ENCODE measurements at regions not wholly inside any gene's neighbourhood (a gene's known extent, or its start where the extent isn't known, plus 50 kb on each side); places are given as distances from the start of the nearest gene placed in this dataset.

DNA sequence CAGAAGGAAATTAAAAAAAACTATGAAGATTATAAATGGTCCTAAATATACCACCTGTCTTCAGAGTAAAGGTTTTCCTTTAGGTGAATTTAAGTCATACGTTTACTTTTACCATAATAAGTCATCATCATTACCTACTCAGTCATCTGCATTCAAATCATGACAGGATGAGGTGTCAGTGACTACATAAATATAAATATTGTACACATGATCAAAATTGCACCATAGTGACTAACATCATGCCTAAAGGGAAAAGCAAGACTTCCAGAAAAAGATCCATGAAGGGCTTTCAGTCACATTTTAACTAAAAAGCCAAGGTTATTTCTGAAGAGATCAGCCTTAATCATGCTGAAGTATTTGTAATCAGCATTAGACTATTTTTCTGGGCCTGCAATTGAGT is 759.9 kb upstream of the FLRT2 start:
- TF ChIP-seq, protein P1, sequence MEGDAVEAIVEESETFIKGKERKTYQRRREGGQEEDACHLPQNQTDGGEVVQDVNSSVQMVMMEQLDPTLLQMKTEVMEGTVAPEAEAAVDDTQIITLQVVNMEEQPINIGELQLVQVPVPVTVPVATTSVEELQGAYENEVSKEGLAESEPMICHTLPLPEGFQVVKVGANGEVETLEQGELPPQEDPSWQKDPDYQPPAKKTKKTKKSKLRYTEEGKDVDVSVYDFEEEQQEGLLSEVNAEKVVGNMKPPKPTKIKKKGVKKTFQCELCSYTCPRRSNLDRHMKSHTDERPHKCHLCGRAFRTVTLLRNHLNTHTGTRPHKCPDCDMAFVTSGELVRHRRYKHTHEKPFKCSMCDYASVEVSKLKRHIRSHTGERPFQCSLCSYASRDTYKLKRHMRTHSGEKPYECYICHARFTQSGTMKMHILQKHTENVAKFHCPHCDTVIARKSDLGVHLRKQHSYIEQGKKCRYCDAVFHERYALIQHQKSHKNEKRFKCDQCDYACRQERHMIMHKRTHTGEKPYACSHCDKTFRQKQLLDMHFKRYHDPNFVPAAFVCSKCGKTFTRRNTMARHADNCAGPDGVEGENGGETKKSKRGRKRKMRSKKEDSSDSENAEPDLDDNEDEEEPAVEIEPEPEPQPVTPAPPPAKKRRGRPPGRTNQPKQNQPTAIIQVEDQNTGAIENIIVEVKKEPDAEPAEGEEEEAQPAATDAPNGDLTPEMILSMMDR (conservative IDR thresholded peaks at IDR 0.05; ENCODE audit: low read depth in 2 of 2) = no peak
- TF ChIP-seq EZH2 (IDR thresholded peaks at IDR 0.05; ENCODE audit: low read depth, unreplicated experiment) = no peak
- no peak for TF ChIP-seq STAT1 (IDR thresholded peaks at IDR 0.05; ENCODE audit: unreplicated experiment)
- TF ChIP-seq EZH2phosphoT487 (IDR thresholded peaks at IDR 0.05; ENCODE audit: unreplicated experiment) = no peak
- no peak for TF ChIP-seq CREB1 (CRISPR knock-in tag; IDR thresholded peaks at IDR 0.05; ENCODE audit: low read depth)
- no peak for TF ChIP-seq POLR2AphosphoS5 (IDR thresholded peaks at IDR 0.05; ENCODE audit: low read depth)
- TF ChIP-seq, protein P2, sequence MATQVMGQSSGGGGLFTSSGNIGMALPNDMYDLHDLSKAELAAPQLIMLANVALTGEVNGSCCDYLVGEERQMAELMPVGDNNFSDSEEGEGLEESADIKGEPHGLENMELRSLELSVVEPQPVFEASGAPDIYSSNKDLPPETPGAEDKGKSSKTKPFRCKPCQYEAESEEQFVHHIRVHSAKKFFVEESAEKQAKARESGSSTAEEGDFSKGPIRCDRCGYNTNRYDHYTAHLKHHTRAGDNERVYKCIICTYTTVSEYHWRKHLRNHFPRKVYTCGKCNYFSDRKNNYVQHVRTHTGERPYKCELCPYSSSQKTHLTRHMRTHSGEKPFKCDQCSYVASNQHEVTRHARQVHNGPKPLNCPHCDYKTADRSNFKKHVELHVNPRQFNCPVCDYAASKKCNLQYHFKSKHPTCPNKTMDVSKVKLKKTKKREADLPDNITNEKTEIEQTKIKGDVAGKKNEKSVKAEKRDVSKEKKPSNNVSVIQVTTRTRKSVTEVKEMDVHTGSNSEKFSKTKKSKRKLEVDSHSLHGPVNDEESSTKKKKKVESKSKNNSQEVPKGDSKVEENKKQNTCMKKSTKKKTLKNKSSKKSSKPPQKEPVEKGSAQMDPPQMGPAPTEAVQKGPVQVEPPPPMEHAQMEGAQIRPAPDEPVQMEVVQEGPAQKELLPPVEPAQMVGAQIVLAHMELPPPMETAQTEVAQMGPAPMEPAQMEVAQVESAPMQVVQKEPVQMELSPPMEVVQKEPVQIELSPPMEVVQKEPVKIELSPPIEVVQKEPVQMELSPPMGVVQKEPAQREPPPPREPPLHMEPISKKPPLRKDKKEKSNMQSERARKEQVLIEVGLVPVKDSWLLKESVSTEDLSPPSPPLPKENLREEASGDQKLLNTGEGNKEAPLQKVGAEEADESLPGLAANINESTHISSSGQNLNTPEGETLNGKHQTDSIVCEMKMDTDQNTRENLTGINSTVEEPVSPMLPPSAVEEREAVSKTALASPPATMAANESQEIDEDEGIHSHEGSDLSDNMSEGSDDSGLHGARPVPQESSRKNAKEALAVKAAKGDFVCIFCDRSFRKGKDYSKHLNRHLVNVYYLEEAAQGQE (IDR thresholded peaks at IDR 0.05; ENCODE audit: unreplicated experiment) = no peak
- no peak for TF ChIP-seq ZNF114 (CRISPR knock-in tag; IDR thresholded peaks at IDR 0.05)
- no peak for TF ChIP-seq JUNB (IDR thresholded peaks at IDR 0.05; ENCODE audit: unreplicated experiment)
- TF ChIP-seq, protein P3, sequence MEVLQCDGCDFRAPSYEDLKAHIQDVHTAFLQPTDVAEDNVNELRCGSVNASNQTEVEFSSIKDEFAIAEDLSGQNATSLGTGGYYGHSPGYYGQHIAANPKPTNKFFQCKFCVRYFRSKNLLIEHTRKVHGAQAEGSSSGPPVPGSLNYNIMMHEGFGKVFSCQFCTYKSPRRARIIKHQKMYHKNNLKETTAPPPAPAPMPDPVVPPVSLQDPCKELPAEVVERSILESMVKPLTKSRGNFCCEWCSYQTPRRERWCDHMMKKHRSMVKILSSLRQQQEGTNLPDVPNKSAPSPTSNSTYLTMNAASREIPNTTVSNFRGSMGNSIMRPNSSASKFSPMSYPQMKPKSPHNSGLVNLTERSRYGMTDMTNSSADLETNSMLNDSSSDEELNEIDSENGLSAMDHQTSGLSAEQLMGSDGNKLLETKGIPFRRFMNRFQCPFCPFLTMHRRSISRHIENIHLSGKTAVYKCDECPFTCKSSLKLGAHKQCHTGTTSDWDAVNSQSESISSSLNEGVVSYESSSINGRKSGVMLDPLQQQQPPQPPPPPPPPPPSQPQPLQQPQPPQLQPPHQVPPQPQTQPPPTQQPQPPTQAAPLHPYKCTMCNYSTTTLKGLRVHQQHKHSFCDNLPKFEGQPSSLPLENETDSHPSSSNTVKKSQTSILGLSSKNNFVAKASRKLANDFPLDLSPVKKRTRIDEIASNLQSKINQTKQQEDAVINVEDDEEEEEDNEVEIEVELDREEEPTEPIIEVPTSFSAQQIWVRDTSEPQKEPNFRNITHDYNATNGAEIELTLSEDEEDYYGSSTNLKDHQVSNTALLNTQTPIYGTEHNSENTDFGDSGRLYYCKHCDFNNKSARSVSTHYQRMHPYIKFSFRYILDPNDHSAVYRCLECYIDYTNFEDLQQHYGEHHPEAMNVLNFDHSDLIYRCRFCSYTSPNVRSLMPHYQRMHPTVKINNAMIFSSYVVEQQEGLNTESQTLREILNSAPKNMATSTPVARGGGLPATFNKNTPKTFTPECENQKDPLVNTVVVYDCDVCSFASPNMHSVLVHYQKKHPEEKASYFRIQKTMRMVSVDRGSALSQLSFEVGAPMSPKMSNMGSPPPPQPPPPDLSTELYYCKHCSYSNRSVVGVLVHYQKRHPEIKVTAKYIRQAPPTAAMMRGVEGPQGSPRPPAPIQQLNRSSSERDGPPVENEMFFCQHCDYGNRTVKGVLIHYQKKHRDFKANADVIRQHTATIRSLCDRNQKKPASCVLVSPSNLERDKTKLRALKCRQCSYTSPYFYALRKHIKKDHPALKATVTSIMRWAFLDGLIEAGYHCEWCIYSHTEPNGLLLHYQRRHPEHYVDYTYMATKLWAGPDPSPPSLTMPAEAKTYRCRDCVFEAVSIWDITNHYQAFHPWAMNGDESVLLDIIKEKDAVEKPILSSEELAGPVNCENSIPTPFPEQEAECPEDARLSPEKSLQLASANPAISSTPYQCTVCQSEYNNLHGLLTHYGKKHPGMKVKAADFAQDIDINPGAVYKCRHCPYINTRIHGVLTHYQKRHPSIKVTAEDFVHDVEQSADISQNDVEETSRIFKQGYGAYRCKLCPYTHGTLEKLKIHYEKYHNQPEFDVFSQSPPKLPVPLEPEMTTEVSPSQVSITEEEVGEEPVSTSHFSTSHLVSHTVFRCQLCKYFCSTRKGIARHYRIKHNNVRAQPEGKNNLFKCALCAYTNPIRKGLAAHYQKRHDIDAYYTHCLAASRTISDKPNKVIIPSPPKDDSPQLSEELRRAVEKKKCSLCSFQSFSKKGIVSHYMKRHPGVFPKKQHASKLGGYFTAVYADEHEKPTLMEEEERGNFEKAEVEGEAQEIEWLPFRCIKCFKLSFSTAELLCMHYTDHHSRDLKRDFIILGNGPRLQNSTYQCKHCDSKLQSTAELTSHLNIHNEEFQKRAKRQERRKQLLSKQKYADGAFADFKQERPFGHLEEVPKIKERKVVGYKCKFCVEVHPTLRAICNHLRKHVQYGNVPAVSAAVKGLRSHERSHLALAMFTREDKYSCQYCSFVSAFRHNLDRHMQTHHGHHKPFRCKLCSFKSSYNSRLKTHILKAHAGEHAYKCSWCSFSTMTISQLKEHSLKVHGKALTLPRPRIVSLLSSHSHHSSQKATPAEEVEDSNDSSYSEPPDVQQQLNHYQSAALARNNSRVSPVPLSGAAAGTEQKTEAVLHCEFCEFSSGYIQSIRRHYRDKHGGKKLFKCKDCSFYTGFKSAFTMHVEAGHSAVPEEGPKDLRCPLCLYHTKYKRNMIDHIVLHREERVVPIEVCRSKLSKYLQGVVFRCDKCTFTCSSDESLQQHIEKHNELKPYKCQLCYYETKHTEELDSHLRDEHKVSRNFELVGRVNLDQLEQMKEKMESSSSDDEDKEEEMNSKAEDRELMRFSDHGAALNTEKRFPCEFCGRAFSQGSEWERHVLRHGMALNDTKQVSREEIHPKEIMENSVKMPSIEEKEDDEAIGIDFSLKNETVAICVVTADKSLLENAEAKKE (CRISPR knock-in tag; IDR thresholded peaks at IDR 0.05) = no peak
- TF ChIP-seq, protein P4, sequence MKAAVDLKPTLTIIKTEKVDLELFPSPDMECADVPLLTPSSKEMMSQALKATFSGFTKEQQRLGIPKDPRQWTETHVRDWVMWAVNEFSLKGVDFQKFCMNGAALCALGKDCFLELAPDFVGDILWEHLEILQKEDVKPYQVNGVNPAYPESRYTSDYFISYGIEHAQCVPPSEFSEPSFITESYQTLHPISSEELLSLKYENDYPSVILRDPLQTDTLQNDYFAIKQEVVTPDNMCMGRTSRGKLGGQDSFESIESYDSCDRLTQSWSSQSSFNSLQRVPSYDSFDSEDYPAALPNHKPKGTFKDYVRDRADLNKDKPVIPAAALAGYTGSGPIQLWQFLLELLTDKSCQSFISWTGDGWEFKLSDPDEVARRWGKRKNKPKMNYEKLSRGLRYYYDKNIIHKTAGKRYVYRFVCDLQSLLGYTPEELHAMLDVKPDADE (IDR thresholded peaks at IDR 0.05) = no peak
- no peak for TF ChIP-seq NANOG (IDR thresholded peaks at IDR 0.05; ENCODE audit: borderline replicate concordance)
- TF ChIP-seq ZNF331 (CRISPR knock-in tag; IDR thresholded peaks at IDR 0.05; ENCODE audit: low read depth) = no peak

Measured in GM23338 (cell line).